ENCODE measurements at regions not wholly inside any gene's neighbourhood (a gene's known extent, or its start where the extent isn't known, plus 50 kb on each side); places are given as distances from the start of the nearest gene placed in this dataset.
"Not testable (repeated sequence)": the region's sequence is repeated elsewhere in the genome, so short reads cannot be mapped to it uniquely, and the experiment has no call there.

GRCh38 chr21:38114717-38115333, 142.0 kb upstream of the KCNJ15 start:
- DNase-seq (ENCODE audit: low read depth), result no peak

GRCh38 chr21:38115870-38116269, 140.9 kb upstream of the KCNJ15 start:
- DNase-seq (ENCODE audit: low read depth), result no peak

- no peak for DNase-seq (ENCODE audit: low read depth)
Observed at GRCh38 chr21:38119793-38120192, 137.0 kb upstream of the KCNJ15 start.

- DNase-seq (ENCODE audit: low read depth), result not testable (repeated sequence)
Observed at GRCh38 chr21:38120679-38120983, 136.2 kb upstream of the KCNJ15 start.

- no peak for DNase-seq (ENCODE audit: low read depth)
Observed at GRCh38 chr21:38120984-38121855, 135.6 kb upstream of the KCNJ15 start.

- no peak for DNase-seq (ENCODE audit: low read depth)
Observed at GRCh38 chr21:38121888-38122720, 134.7 kb upstream of the KCNJ15 start.

- DNase-seq (ENCODE audit: low read depth), result no peak
Observed at GRCh38 chr21:38123626-38124025, 133.2 kb upstream of the KCNJ15 start.

- peak; percentile 21 for DNase-seq (ENCODE audit: low read depth)
Observed at GRCh38 chr21:38126666-38127303, 130.0 kb upstream of the KCNJ15 start.

GRCh38 chr21:38129711-38130110, 127.1 kb upstream of the KCNJ15 start:
- no peak for DNase-seq (ENCODE audit: low read depth)

- no peak for DNase-seq (ENCODE audit: low read depth)
Observed at GRCh38 chr21:38133240-38133639, 123.6 kb upstream of the KCNJ15 start.

- DNase-seq (ENCODE audit: low read depth), result no peak
Observed at GRCh38 chr21:38134084-38134873, 122.5 kb upstream of the KCNJ15 start.

GRCh38 chr21:38136201-38136600, 120.6 kb upstream of the KCNJ15 start:
- DNase-seq (ENCODE audit: low read depth), result no peak

- DNase-seq (ENCODE audit: low read depth), result no peak
Observed at GRCh38 chr21:38139380-38140168, 117.2 kb upstream of the KCNJ15 start.

GRCh38 chr21:38140207-38140903, 116.4 kb upstream of the KCNJ15 start:
- DNase-seq (ENCODE audit: low read depth), result no peak

GRCh38 chr21:38142224-38142623, 114.6 kb upstream of the KCNJ15 start:
- no peak for DNase-seq (ENCODE audit: low read depth)

GRCh38 chr21:38144193-38144592, 112.6 kb upstream of the KCNJ15 start:
- DNase-seq (ENCODE audit: low read depth), result no peak

GRCh38 chr21:38145104-38145503, 111.7 kb upstream of the KCNJ15 start:
- DNase-seq (ENCODE audit: low read depth), result no peak

- no peak for DNase-seq (ENCODE audit: low read depth)
Observed at GRCh38 chr21:38147391-38147790, 109.4 kb upstream of the KCNJ15 start.

- DNase-seq (ENCODE audit: low read depth), result no peak
Observed at GRCh38 chr21:38148046-38148445, 108.7 kb upstream of the KCNJ15 start.

- DNase-seq (ENCODE audit: low read depth), result no peak
Observed at GRCh38 chr21:38151021-38151645, 105.7 kb upstream of the KCNJ15 start.

Measured in stimulated activated CD4-positive, alpha-beta T cell treated with anti-CD3 and anti-CD28 coated beads, Interleukin-2, amount 100 ng/mL, for 4 hours (primary cell).